Activated naive CD4-positive, alpha-beta T cell (primary cell): ENCODE measurements at regions not wholly inside any gene's neighbourhood (a gene's known extent, or its start where the extent isn't known, plus 50 kb on each side); places are given as distances from the start of the nearest gene placed in this dataset.

Experiments used
- DNase-seq, 4 experiments: peaks; one replicate each; lab custom pipeline; 2025; lab: John Stamatoyannopoulos, UW

- DNase-seq, result no peak
Measured at GRCh38 chr3:124496061-124496460, 234.2 kb upstream of the UMPS start.

- DNase-seq, result no peak
Measured at GRCh38 chr3:124497487-124497886, 232.8 kb upstream of the UMPS start.

GRCh38 chr3:124498891-124499290, 231.4 kb upstream of the UMPS start:
- no peak for DNase-seq

GRCh38 chr3:124504332-124505059, 225.8 kb upstream of the UMPS start:
- no peak for DNase-seq

GRCh38 chr3:124509884-124510283, 220.4 kb upstream of the UMPS start:
- DNase-seq, result no peak

GRCh38 chr3:124510290-124510689, 220.0 kb upstream of the UMPS start:
- no peak for DNase-seq

- DNase-seq, result no peak
Measured at GRCh38 chr3:124512881-124513609, 217.2 kb upstream of the UMPS start.

- no peak for DNase-seq
Measured at GRCh38 chr3:124513610-124513997, 216.6 kb upstream of the UMPS start.

- no peak for DNase-seq
Measured at GRCh38 chr3:124514683-124515082, 215.6 kb upstream of the UMPS start.

GRCh38 chr3:124516333-124516732, 213.9 kb upstream of the UMPS start:
- DNase-seq, result no peak

GRCh38 chr3:124517306-124517705, 212.9 kb upstream of the UMPS start:
- no peak for DNase-seq

- no peak for DNase-seq
Measured at GRCh38 chr3:124518350-124518749, 211.9 kb upstream of the UMPS start.

- DNase-seq, result no peak
Measured at GRCh38 chr3:124519591-124520194, 210.6 kb upstream of the UMPS start.

GRCh38 chr3:124520970-124521369, 209.3 kb upstream of the UMPS start:
- no peak for DNase-seq

- DNase-seq, result no peak
Measured at GRCh38 chr3:124522082-124522625, 208.1 kb upstream of the UMPS start.

GRCh38 chr3:124526601-124527000, 203.7 kb upstream of the UMPS start:
- no peak for DNase-seq

GRCh38 chr3:124529826-124530571, 200.3 kb upstream of the UMPS start:
- DNase-seq, result no peak

- no peak for DNase-seq
Measured at GRCh38 chr3:124530916-124531315, 199.3 kb upstream of the UMPS start.

GRCh38 chr3:124532071-124532470, 198.2 kb upstream of the UMPS start:
- no peak for DNase-seq

- no peak for DNase-seq
Measured at GRCh38 chr3:124535306-124535705, 194.9 kb upstream of the UMPS start.

- no peak for DNase-seq
Measured at GRCh38 chr3:124540550-124541211, 189.6 kb upstream of the UMPS start.
